Parathyroid adenoma (tissue), 2 donors: ENCODE measurements at regions not wholly inside any gene's neighbourhood (a gene's known extent, or its start where the extent isn't known, plus 50 kb on each side); places are given as distances from the start of the nearest gene placed in this dataset.

ENCODE experiments used
- H2AFZ ChIP-seq: fragments of 300-600 bp; sonication (generic); one replicate; pipeline ENCODE4 v1.7.0; 2017; ENCODE audit warnings: antibody characterized with exemption, mild to moderate bottlenecking
- H3K27ac ChIP-seq: fragments of 300-600 bp; sonication (generic); one replicate; pipeline ENCODE4 v1.7.0; 2017
- H3K27me3 ChIP-seq: fragments of 300-600 bp; sonication (generic); one replicate; pipeline ENCODE4 v1.7.0; 2017; ENCODE audit warnings: low read length; ENCODE audit not compliant: control insufficient read depth, insufficient read depth
- H3K36me3 ChIP-seq: fragments of 300-600 bp; sonication (generic); one replicate; pipeline ENCODE4 v1.7.0; 2017; ENCODE audit warnings: low read length; ENCODE audit not compliant: control insufficient read depth, insufficient read depth
- H3K4me1 ChIP-seq: fragments of 300-600 bp; sonication (generic); one replicate; pipeline ENCODE4 v1.7.0; 2017; ENCODE audit warnings: control low read depth
- H3K4me2 ChIP-seq: fragments of 300-600 bp; sonication (generic); one replicate; pipeline ENCODE4 v1.7.0; 2017; ENCODE audit warnings: low read length
- H3K4me3 ChIP-seq: fragments of 300-600 bp; sonication (generic); one replicate; pipeline ENCODE4 v1.7.0; 2017; ENCODE audit warnings: low read depth, low read length
- H3K79me2 ChIP-seq: fragments of 300-600 bp; sonication (generic); one replicate; pipeline ENCODE4 v1.7.0; 2017; ENCODE audit warnings: control low read depth
- H3K9ac ChIP-seq: fragments of 300-600 bp; sonication (generic); one replicate; pipeline ENCODE4 v1.7.0; 2017; ENCODE audit warnings: mild to moderate bottlenecking
- H3K9me3 ChIP-seq: fragments of 300-600 bp; sonication (generic); one replicate; pipeline ENCODE4 v1.7.0; 2017; ENCODE audit warnings: low read length; ENCODE audit not compliant: control insufficient read depth
- TF ChIP-seq, protein P1 (sequence below): fragments of 300-600 bp; sonication (generic); IDR thresholded peaks from one replicate; pipeline ENCODE4 v1.7.0; 2017; ENCODE audit warnings: antibody characterized with exemption, mild to moderate bottlenecking
- donor health status: primary hyperparathyroidism.

DNA sequence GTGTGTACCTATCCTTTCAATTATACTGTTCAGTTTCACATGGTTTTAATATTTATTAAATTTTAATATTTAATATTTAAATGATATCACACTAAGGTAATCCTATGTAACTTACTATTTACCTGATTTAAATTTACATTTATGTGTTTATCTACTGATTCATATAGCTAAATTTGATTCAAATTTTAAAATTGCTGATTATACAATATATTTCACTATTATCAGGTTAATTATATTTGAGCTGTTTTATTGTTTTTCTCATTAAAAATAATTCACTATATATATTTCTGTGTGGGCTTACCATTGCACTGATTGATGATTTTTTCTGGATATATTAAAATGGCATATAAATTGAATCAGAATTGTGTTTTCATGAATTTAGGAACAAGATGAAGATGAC is 1923.5 kb downstream of the STIM2 start:
- no peak overlapping the region for H3K9ac ChIP-seq
- H3K79me2 ChIP-seq, result no peaks in the 10 kb centered on the region
- H2AFZ ChIP-seq, result no peak overlapping the region
- H3K36me3 ChIP-seq, result no peaks in the 10 kb centered on the region
- no peaks in the 10 kb centered on the region for H3K4me1 ChIP-seq
- no peaks in the 10 kb centered on the region for H3K27me3 ChIP-seq
- no peaks in the 10 kb centered on the region for H3K9me3 ChIP-seq
- H3K4me2 ChIP-seq, result no peak overlapping the region
- TF ChIP-seq, protein P1, sequence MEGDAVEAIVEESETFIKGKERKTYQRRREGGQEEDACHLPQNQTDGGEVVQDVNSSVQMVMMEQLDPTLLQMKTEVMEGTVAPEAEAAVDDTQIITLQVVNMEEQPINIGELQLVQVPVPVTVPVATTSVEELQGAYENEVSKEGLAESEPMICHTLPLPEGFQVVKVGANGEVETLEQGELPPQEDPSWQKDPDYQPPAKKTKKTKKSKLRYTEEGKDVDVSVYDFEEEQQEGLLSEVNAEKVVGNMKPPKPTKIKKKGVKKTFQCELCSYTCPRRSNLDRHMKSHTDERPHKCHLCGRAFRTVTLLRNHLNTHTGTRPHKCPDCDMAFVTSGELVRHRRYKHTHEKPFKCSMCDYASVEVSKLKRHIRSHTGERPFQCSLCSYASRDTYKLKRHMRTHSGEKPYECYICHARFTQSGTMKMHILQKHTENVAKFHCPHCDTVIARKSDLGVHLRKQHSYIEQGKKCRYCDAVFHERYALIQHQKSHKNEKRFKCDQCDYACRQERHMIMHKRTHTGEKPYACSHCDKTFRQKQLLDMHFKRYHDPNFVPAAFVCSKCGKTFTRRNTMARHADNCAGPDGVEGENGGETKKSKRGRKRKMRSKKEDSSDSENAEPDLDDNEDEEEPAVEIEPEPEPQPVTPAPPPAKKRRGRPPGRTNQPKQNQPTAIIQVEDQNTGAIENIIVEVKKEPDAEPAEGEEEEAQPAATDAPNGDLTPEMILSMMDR, result no peak
- H3K4me3 ChIP-seq, result no peak overlapping the region
- no peak overlapping the region for H3K27ac ChIP-seq

DNA sequence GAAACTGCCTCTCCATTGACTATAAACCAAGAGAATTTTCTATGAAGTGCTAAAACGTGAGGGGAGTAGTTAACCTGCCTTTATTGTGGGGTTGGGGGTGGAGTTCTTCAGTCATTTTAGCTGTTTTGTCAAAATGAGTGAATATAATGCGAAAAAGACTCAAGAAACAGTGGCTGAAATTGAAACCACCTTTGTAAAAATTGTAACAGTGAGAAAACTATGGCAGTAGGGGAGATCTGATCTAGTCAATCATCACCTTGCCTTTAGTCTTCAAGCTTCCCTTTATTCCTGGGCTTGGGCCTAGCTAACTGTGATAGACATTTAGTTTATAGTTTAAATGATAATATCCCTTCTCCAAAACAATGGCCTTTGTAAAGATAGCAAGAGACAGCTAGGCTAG is 1927.3 kb downstream of the STIM2 start:
- H3K4me3 ChIP-seq, result no peak overlapping the region
- TF ChIP-seq, protein P1, result no peak
- no peaks in the 10 kb centered on the region for H3K4me1 ChIP-seq
- H3K36me3 ChIP-seq, result no peaks in the 10 kb centered on the region
- no peak overlapping the region for H2AFZ ChIP-seq
- no peak overlapping the region for H3K27ac ChIP-seq
- no peaks in the 10 kb centered on the region for H3K27me3 ChIP-seq
- no peak overlapping the region for H3K9ac ChIP-seq
- H3K79me2 ChIP-seq, result no peaks in the 10 kb centered on the region
- H3K9me3 ChIP-seq, result no peaks in the 10 kb centered on the region
- H3K4me2 ChIP-seq, result no peak overlapping the region

DNA sequence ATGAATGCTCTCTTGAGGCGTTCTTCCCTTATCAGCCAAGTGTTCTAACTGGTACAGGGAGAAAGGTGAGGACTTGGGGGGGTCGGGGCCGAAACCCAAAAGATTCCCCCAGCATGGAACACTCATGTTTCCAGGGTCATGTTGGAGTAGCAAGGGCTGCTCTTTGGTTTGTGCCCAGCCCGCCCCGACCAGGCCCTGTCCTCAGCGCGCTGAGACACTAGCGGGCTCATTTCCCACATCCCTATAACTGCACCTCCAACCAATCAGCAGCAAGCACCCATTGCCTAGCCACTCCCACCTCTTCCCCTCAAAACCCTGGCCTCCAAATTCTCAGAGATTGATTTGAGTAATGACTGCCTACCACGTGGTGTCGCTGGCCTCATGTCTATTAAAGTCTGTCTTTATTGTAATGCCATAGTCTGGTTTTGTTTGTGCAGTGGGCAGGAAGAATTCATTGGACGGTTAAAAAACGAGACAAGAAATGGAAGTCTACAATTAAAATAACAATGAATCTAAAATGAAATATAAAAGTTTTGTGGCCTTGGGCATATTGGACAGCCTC is 1928.4 kb downstream of the STIM2 start:
- no peak overlapping the region for H3K9ac ChIP-seq
- no peaks in the 10 kb centered on the region for H3K36me3 ChIP-seq
- H3K9me3 ChIP-seq, result no peaks in the 10 kb centered on the region
- no peak overlapping the region for H3K4me3 ChIP-seq
- no peak overlapping the region for H2AFZ ChIP-seq
- no peaks in the 10 kb centered on the region for H3K79me2 ChIP-seq
- H3K4me2 ChIP-seq, result no peak overlapping the region
- H3K4me1 ChIP-seq, result no peaks in the 10 kb centered on the region
- H3K27me3 ChIP-seq, result no peaks in the 10 kb centered on the region
- H3K27ac ChIP-seq, result no peak overlapping the region
- TF ChIP-seq, protein P1, result no peak

DNA sequence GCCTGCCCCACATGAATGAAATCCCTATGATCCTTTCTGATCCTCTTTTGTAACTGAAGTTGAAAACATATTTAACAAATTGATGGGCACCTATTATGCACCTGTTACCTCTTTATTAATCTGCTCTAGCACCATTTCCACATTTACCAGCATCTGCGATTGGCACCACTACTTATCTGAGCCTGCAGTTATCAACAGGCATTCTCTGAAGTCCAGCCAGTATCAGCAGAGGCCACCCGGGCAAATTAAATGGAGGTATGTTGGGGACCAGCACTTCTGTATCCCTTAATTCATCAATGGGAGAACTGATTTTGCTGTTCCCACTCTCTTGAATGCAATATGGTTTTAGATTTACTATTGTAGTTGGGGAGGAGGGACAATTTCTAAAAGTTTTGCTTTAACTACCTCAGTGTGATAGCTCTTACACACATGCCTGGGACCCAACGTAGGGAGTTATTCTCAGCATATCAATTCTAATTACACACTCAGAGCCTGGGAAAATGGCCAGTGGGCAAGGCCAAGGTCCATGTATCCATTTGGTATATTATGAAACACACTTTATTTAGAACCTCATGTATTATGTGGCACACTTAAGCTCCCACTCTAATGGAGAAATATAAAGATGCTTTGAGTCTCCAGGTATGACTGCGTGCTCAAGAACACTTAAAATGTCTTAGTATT is 1927.1 kb upstream of the PCDH7 start:
- Histone ChIP-seq H3K4me3 (no peak overlapping the region), H3K9ac (no peak overlapping the region), H3K4me1 (no peaks in the 10 kb centered on the region), H3K4me2 (no peak overlapping the region), H3K27me3 (no peaks in the 10 kb centered on the region), H3K79me2 (no peaks in the 10 kb centered on the region), H3K27ac (no peak overlapping the region), H2AFZ (no peak overlapping the region), H3K9me3 (no peaks in the 10 kb centered on the region), H3K36me3 (no peaks in the 10 kb centered on the region)
- TF ChIP-seq, protein P1, result no peak

DNA sequence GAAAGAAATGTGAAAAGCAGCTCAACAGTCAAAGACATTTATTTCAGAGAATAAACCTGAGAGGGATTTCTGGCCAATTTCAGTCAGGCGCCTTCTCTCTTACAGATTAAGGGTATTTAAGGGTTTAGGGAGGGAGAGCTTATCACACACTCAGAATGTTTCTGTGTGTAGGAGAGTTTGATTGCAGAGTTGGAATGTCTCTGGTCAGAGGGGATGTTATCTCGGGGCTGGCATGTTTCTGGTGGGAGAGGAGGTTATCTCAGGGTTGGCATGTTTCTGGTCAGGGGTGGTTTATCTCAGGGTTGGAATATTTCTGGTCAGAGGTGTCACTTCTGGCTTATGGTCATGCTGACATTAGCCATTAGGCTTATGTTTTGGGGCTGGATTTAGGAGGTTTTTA is 1920.5 kb upstream of the PCDH7 start:
- Histone ChIP-seq H3K9ac (no peak overlapping the region), H3K27me3 (no peaks in the 10 kb centered on the region), H3K27ac (no peak overlapping the region), H3K9me3 (no peaks in the 10 kb centered on the region), H3K4me2 (no peak overlapping the region), H3K4me1 (no peaks in the 10 kb centered on the region), H3K36me3 (no peaks in the 10 kb centered on the region), H3K79me2 (no peaks in the 10 kb centered on the region), H2AFZ (no peak overlapping the region), H3K4me3 (no peak overlapping the region)
- TF ChIP-seq, protein P1, result no peak
